Astrocyte (in vitro differentiated cells and primary cell): ENCODE measurements at regions not wholly inside any gene's neighbourhood (a gene's known extent, or its start where the extent isn't known, plus 50 kb on each side); places are given as distances from the start of the nearest gene placed in this dataset.
A peak's percentile ranks its signal among the peaks of the same experiment; 100 is the strongest.

Experiments
- DNase-seq: peaks from one replicate; pipeline ENCODE4 v3.0.0-alpha.2; 2010; ENCODE audit warnings: low read depth
- FAIRE-seq: peaks from 2 replicates; lab custom pipeline; 2011; peaks lifted over from hg19 to GRCh38; lab: Jason Lieb, UNC
- H2AFZ ChIP-seq: 2 replicates; pipeline ENCODE4 v1.6.0; 2012; ENCODE audit warnings: low read depth, low read length, inconsistent platforms
- H3K27ac ChIP-seq: 2 replicates; pipeline ENCODE4 v1.5.1; 2011; ENCODE audit warnings: low read depth, low read length, inconsistent platforms
- H3K27me3 ChIP-seq: 2 replicates; pipeline ENCODE4 v1.6.0; 2011; ENCODE audit warnings: low read length, inconsistent platforms; ENCODE audit not compliant: insufficient read depth
- H3K36me3 ChIP-seq: 2 replicates; pipeline ENCODE4 v1.5.1; 2011; ENCODE audit warnings: low read length, inconsistent platforms; ENCODE audit not compliant: insufficient read depth
- H3K4me1 ChIP-seq: 2 replicates; pipeline ENCODE4 v1.5.1; 2011; ENCODE audit warnings: low read length, inconsistent platforms; ENCODE audit not compliant: insufficient read depth
- H3K4me2 ChIP-seq: 2 replicates; pipeline ENCODE4 v1.6.0; 2012; ENCODE audit warnings: low read length, inconsistent platforms
- H3K4me3 ChIP-seq: 2 replicates; pipeline ENCODE4 v1.5.1; 2011; ENCODE audit warnings: low read depth, mild to moderate bottlenecking, low read length, inconsistent platforms; ENCODE audit not compliant: insufficient read depth
- H3K79me2 ChIP-seq: 2 replicates; pipeline ENCODE4 v1.6.0; 2012; ENCODE audit warnings: mild to moderate bottlenecking, low read length, inconsistent platforms; ENCODE audit not compliant: insufficient read depth
- H3K9ac ChIP-seq: 2 replicates; pipeline ENCODE4 v1.6.0; 2012; ENCODE audit warnings: mild to moderate bottlenecking, low read length, inconsistent platforms
- H3K9me3 ChIP-seq: 2 replicates; pipeline ENCODE4 v1.5.1; 2012; ENCODE audit warnings: low read depth, mild to moderate bottlenecking, low read length, inconsistent platforms; ENCODE audit not compliant: insufficient read depth
- H4K20me1 ChIP-seq: 2 replicates; pipeline ENCODE4 v1.6.0; 2012; ENCODE audit warnings: low read length, inconsistent platforms; ENCODE audit not compliant: insufficient read depth
- H3K27ac Mint-ChIP-seq: one replicate; pipeline ENCODE4 v1.8.0; 2021; ENCODE audit warnings: mild to moderate bottlenecking, mixed read lengths; ENCODE audit not compliant: unreplicated experiment
- H3K27me3 Mint-ChIP-seq: one replicate; pipeline ENCODE4 v1.8.0; 2021; ENCODE audit warnings: low read depth, mixed read lengths; ENCODE audit not compliant: unreplicated experiment
- H3K36me3 Mint-ChIP-seq: one replicate; pipeline ENCODE4 v1.8.0; 2021; ENCODE audit warnings: low read depth, mixed read lengths; ENCODE audit not compliant: unreplicated experiment
- H3K4me1 Mint-ChIP-seq: one replicate; pipeline ENCODE4 v1.8.0; 2021; ENCODE audit warnings: low read depth, mixed read lengths; ENCODE audit not compliant: unreplicated experiment
- H3K4me3 Mint-ChIP-seq: one replicate; pipeline ENCODE4 v1.8.0; 2021; ENCODE audit warnings: mild to moderate bottlenecking, moderate library complexity, mixed read lengths; ENCODE audit not compliant: unreplicated experiment
- H3K9me3 Mint-ChIP-seq: one replicate; pipeline ENCODE4 v1.8.0; 2021; ENCODE audit warnings: mild to moderate bottlenecking, mixed read lengths; ENCODE audit not compliant: unreplicated experiment
- EZH2 ChIP-seq: IDR thresholded peaks from 2 replicates; pipeline ENCODE4 v1.6.1; 2012; ENCODE audit warnings: mild to moderate bottlenecking, low read length, inconsistent platforms; ENCODE audit not compliant: insufficient read depth
- TF ChIP-seq, protein P1 (sequence below): IDR thresholded peaks from 2 replicates; pipeline ENCODE4 v1.5.1; 2011; ENCODE audit warnings: low read depth, mild to moderate bottlenecking, inconsistent platforms, low read length, moderate library complexity; ENCODE audit not compliant: insufficient read depth

DNA sequence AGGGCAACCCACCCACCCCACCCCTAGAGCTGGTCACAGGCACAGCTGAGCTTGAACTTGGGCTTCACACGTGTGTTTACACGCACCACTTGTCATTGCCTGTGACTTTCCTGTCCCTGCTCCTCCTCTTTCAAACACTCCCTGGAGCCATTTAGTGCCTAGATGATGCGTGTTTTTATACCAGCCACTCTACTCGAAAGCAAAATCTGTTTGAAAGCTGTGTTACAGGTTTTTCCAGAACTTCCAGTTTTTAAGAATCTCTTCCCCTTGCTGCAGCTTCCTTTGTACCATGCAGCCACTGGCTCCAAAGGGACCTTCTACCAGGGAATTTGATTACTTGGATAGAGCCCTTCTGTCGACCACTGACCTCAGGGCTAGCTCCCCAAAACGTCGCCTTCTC, 78.8 kb upstream of the SPRY4 start:
- H3K79me2 ChIP-seq = no peaks in the 10 kb centered on the region
- no peaks in the 10 kb centered on the region for H3K27me3 ChIP-seq
- no peaks in the 10 kb centered on the region for H3K9me3 Mint-ChIP-seq
- TF ChIP-seq, protein P1, sequence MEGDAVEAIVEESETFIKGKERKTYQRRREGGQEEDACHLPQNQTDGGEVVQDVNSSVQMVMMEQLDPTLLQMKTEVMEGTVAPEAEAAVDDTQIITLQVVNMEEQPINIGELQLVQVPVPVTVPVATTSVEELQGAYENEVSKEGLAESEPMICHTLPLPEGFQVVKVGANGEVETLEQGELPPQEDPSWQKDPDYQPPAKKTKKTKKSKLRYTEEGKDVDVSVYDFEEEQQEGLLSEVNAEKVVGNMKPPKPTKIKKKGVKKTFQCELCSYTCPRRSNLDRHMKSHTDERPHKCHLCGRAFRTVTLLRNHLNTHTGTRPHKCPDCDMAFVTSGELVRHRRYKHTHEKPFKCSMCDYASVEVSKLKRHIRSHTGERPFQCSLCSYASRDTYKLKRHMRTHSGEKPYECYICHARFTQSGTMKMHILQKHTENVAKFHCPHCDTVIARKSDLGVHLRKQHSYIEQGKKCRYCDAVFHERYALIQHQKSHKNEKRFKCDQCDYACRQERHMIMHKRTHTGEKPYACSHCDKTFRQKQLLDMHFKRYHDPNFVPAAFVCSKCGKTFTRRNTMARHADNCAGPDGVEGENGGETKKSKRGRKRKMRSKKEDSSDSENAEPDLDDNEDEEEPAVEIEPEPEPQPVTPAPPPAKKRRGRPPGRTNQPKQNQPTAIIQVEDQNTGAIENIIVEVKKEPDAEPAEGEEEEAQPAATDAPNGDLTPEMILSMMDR = no peak
- TF ChIP-seq EZH2 = no peak
- H3K4me1 ChIP-seq = peaks cover 3% of the 10 kb centered on the region
- H3K27ac ChIP-seq = no peak overlapping the region
- FAIRE-seq (no peak), DNase-seq (no peak)
- no peak overlapping the region for H2AFZ ChIP-seq
- H3K4me1 Mint-ChIP-seq = no peaks in the 10 kb centered on the region
- no peaks in the 10 kb centered on the region for H3K36me3 Mint-ChIP-seq
- H3K36me3 ChIP-seq = no peaks in the 10 kb centered on the region
- no peaks in the 10 kb centered on the region for H4K20me1 ChIP-seq
- no peak overlapping the region for H3K27ac Mint-ChIP-seq
- no peaks in the 10 kb centered on the region for H3K9me3 ChIP-seq
- H3K4me3 Mint-ChIP-seq = no peak overlapping the region
- H3K4me2 ChIP-seq = peak overlapping the region; percentile 45
- no peak overlapping the region for H3K4me3 ChIP-seq
- peaks cover 21% of the 10 kb centered on the region for H3K27me3 Mint-ChIP-seq
- H3K9ac ChIP-seq = no peak overlapping the region

DNA sequence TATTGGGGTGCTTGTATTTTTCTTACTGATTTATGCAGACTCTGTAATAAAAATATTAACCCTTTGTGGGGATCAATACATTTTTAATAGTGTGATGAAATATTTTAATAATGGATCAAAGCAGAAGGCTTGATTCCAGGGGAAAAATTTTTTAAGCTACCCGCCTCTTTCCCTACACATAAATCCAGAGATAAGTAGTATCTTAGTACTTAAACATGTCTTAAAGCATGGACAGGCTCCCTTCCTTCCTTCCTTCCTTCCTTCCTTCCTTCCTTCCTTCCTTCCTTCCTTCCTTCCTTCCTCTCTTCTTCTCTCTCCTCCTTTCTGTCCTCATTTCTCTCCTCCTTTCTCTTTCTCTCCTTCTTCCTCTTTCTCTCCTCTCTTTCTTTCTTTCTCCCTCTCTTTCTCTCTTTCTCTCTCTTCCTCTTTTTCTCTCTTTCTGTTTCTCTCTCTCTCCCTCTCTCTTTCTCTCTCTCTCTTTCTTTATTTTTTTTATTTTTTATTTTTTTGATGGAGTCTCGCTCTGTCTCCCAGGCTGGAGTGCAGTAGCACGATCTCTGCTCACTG, 78.0 kb upstream of the SPRY4 start:
- Mint-ChIP-seq H3K27me3 (peaks cover 21% of the 10 kb centered on the region), H3K27ac (no peak overlapping the region), H3K36me3 (no peaks in the 10 kb centered on the region), H3K4me3 (no peak overlapping the region), H3K9me3 (no peaks in the 10 kb centered on the region), H3K4me1 (no peaks in the 10 kb centered on the region)
- no peak overlapping the region for H3K9ac ChIP-seq
- H3K4me2 ChIP-seq = no peak overlapping the region
- H3K9me3 ChIP-seq = no peaks in the 10 kb centered on the region
- TF ChIP-seq, protein P1 = no peak
- TF ChIP-seq EZH2 = no peak
- H2AFZ ChIP-seq = no peak overlapping the region
- H3K27me3 ChIP-seq = no peaks in the 10 kb centered on the region
- H3K27ac ChIP-seq = no peak overlapping the region
- no peaks in the 10 kb centered on the region for H4K20me1 ChIP-seq
- H3K4me3 ChIP-seq = no peak overlapping the region
- DNase-seq (no peak), FAIRE-seq (no peak)
- no peaks in the 10 kb centered on the region for H3K79me2 ChIP-seq
- H3K4me1 ChIP-seq = peaks cover 3% of the 10 kb centered on the region
- no peaks in the 10 kb centered on the region for H3K36me3 ChIP-seq

DNA sequence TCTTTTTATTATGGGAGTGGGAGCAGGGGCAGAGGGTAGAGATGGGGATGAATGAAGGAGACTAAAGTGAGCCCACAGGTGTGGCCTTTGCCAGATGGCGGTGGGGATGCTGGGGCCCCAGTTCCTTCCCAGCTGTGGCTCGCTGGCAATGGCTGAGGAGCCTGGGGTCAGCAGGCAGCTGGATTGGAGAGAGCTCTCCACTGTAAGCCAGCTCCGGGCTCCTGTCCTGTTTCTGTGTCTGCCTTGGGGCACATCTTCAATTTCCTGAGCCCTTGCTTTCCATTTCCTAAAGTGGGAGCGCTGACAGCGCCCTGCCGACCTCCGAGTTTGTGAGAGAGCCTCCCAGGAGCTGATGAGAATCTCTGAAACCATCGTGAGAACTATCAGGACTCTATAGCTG, 75.6 kb upstream of the SPRY4 start:
- Mint-ChIP-seq H3K4me1 (no peaks in the 10 kb centered on the region), H3K27ac (no peak overlapping the region), H3K4me3 (no peak overlapping the region), H3K27me3 (peaks cover 13% of the 10 kb centered on the region), H3K36me3 (peaks cover 11% of the 10 kb centered on the region), H3K9me3 (peaks cover 22% of the 10 kb centered on the region)
- Histone ChIP-seq H3K27me3 (no peaks in the 10 kb centered on the region), H3K4me3 (no peak overlapping the region), H3K9me3 (peaks cover 4% of the 10 kb centered on the region), H2AFZ (no peak overlapping the region), H3K4me1 (peaks cover 3% of the 10 kb centered on the region), H3K9ac (no peak overlapping the region), H3K4me2 (no peak overlapping the region), H4K20me1 (no peaks in the 10 kb centered on the region), H3K79me2 (no peaks in the 10 kb centered on the region), H3K27ac (no peak overlapping the region), H3K36me3 (no peaks in the 10 kb centered on the region)
- DNase-seq (no peak), FAIRE-seq (no peak)
- no peak for TF ChIP-seq EZH2
- TF ChIP-seq, protein P1 = no peak
